Colonic mucosa (tissue), 4 donors: ENCODE measurements at regions not wholly inside any gene's neighbourhood (a gene's known extent, or its start where the extent isn't known, plus 50 kb on each side); places are given as distances from the start of the nearest gene placed in this dataset.

Experiments used
- DNase-seq: peaks from one replicate; pipeline ENCODE4 v3.0.0-alpha.2; 2020
- H3K27ac ChIP-seq: fragments of 200-600 bp; one replicate; pipeline ENCODE4 v1.8.0; 2021
- H3K27me3 ChIP-seq: fragments of 200-600 bp; one replicate; pipeline ENCODE4 v1.8.0; 2021
- H3K36me3 ChIP-seq: fragments of 200-600 bp; one replicate; pipeline ENCODE4 v1.8.0; 2021
- H3K4me1 ChIP-seq: fragments of 200-600 bp; one replicate; pipeline ENCODE4 v1.8.0; 2021; ENCODE audit warnings: mild to moderate bottlenecking
- H3K4me3 ChIP-seq: fragments of 200-600 bp; one replicate; pipeline ENCODE4 v1.8.0; 2021
- H3K9ac ChIP-seq, 2 donors: one replicate each; pipeline ENCODE4 v1.7.0; 2013; ENCODE audit warnings: control low read depth in 2 of 2, low read depth in 2 of 2, low read length in 2 of 2
- H3K9me3 ChIP-seq: fragments of 200-600 bp; one replicate; pipeline ENCODE4 v1.8.0; 2021
- CTCF ChIP-seq: fragments of 200-600 bp; IDR thresholded peaks from one replicate; pipeline ENCODE4 v1.8.0; 2022; ENCODE audit warnings: antibody characterized with exemption, mild to moderate bottlenecking
- intact Hi-C: fragments of 100-400 bp; cut with DNase I; formaldehyde crosslinking; loops from one replicate; pipeline ENCODE4 v1.14.1; 2022
- donor health status: healthy.
- donor health status: DM: no; HTN: no; CAD: no.
- donor health status: DM: no; HTN: no; CAD: no.

- Histone ChIP-seq H3K9ac (no peak overlapping the region), H3K27ac (no peak overlapping the region), H3K4me3 (no peak overlapping the region), H3K36me3 (no peaks in the 10 kb centered on the region), H3K4me1 (no peaks in the 10 kb centered on the region), H3K9me3 (no peaks in the 10 kb centered on the region), H3K27me3 (no peaks in the 10 kb centered on the region)
- DNase-seq = no peak
- TF ChIP-seq CTCF = no peak
- intact Hi-C loops = no loop called here
Measured at GRCh38 chr12:29996993-29997392, 213.3 kb upstream of the TMTC1 start.

GRCh38 chr12:29992366-29992765 lies 208.6 kb upstream of the TMTC1 start:
- Histone ChIP-seq H3K9me3 (no peaks in the 10 kb centered on the region), H3K9ac (no peak overlapping the region), H3K27ac (no peak overlapping the region), H3K36me3 (no peaks in the 10 kb centered on the region), H3K4me3 (no peak overlapping the region), H3K4me1 (no peaks in the 10 kb centered on the region), H3K27me3 (no peaks in the 10 kb centered on the region)
- intact Hi-C loops = no loop called here
- DNase-seq = no peak
- TF ChIP-seq CTCF = no peak

- DNase-seq = no peak
Measured at GRCh38 chr12:29991924-29992323, 208.2 kb upstream of the TMTC1 start.

GRCh38 chr12:29990971-29991370 lies 207.2 kb upstream of the TMTC1 start:
- Histone ChIP-seq H3K27ac (no peak overlapping the region), H3K9ac (no peak overlapping the region), H3K4me3 (no peak overlapping the region), H3K27me3 (no peaks in the 10 kb centered on the region), H3K9me3 (no peaks in the 10 kb centered on the region), H3K36me3 (no peaks in the 10 kb centered on the region), H3K4me1 (no peaks in the 10 kb centered on the region)
- intact Hi-C loops = no loop called here
- DNase-seq = no peak
- no peak for TF ChIP-seq CTCF

More at GRCh38 chr12:29991924-29992323, 208.2 kb upstream of the TMTC1 start:
- no peak overlapping the region for H3K4me3 ChIP-seq
- H3K27ac ChIP-seq = no peak overlapping the region
- TF ChIP-seq CTCF = no peak
- no peaks in the 10 kb centered on the region for H3K27me3 ChIP-seq
- H3K4me1 ChIP-seq = no peaks in the 10 kb centered on the region
- H3K9ac ChIP-seq = no peak overlapping the region
- no peaks in the 10 kb centered on the region for H3K36me3 ChIP-seq
- H3K9me3 ChIP-seq = no peaks in the 10 kb centered on the region
- intact Hi-C loops = no loop called here

GRCh38 chr12:29983851-29984250 lies 200.1 kb upstream of the TMTC1 start:
- no peak overlapping the region for H3K9ac ChIP-seq
- H3K9me3 ChIP-seq = no peaks in the 10 kb centered on the region
- no peaks in the 10 kb centered on the region for H3K36me3 ChIP-seq
- TF ChIP-seq CTCF = no peak
- H3K27me3 ChIP-seq = no peaks in the 10 kb centered on the region
- intact Hi-C loops = no loop called here
- DNase-seq = no peak
- no peak overlapping the region for H3K27ac ChIP-seq
- H3K4me1 ChIP-seq = no peaks in the 10 kb centered on the region
- no peak overlapping the region for H3K4me3 ChIP-seq

- TF ChIP-seq CTCF = no peak
- DNase-seq = no peak
- Histone ChIP-seq H3K9ac (no peak overlapping the region), H3K9me3 (no peaks in the 10 kb centered on the region), H3K36me3 (no peaks in the 10 kb centered on the region), H3K27me3 (no peaks in the 10 kb centered on the region), H3K4me3 (no peak overlapping the region), H3K27ac (no peak overlapping the region), H3K4me1 (no peaks in the 10 kb centered on the region)
- intact Hi-C loops = no loop called here
Measured at GRCh38 chr12:29980304-29980703, 196.6 kb upstream of the TMTC1 start.
